ENCODE measurements at regions not wholly inside any gene's neighbourhood (a gene's known extent, or its start where the extent isn't known, plus 50 kb on each side); places are given as distances from the start of the nearest gene placed in this dataset.

GRCh38 chr9:38153910-38154291, 84.9 kb upstream of the SHB start:
- TF ChIP-seq POLR2AphosphoS5 (IDR thresholded peaks at IDR 0.05; ENCODE audit: low read depth, low read length) (no peak), POLR2A (IDR thresholded peaks at IDR 0.05; ENCODE audit: low read depth, low read length) (no peak), TAF1 (IDR thresholded peaks at IDR 0.05; ENCODE audit: low read depth, low read length) (no peak), SPI1 (IDR thresholded peaks at IDR 0.05; ENCODE audit: low read depth, low read length) (no peak), PAX5 (IDR thresholded peaks at IDR 0.05; ENCODE audit: insufficient read depth, low read length, severe bottlenecking) (no peak)
